Fibroblast of lung (primary cell): ENCODE measurements at regions not wholly inside any gene's neighbourhood (a gene's known extent, or its start where the extent isn't known, plus 50 kb on each side); places are given as distances from the start of the nearest gene placed in this dataset.
A peak's percentile ranks its signal among the peaks of the same experiment; 100 is the strongest.

Experiments used
- DNase-seq, 2 donors: peaks; one replicate each; pipeline versions ENCODE4 v3.0.0 to v3.0.0-alpha.2; 2010; ENCODE audit warnings: low read depth in 2 of 2
- H2AFZ ChIP-seq: 2 replicates; pipeline ENCODE4 v1.5.1; 2012; ENCODE audit warnings: low read length, control low read depth, inconsistent platforms
- H3K27ac ChIP-seq: 2 replicates; pipeline ENCODE4 v1.5.1; 2011; ENCODE audit warnings: low read length, control low read depth; ENCODE audit not compliant: insufficient read depth
- H3K27me3 ChIP-seq: 2 replicates; pipeline ENCODE4 v1.5.1; 2011; ENCODE audit warnings: mild to moderate bottlenecking, low read length; ENCODE audit not compliant: control insufficient read depth, insufficient read depth
- H3K36me3 ChIP-seq: 2 replicates; pipeline ENCODE4 v1.5.1; 2011; ENCODE audit warnings: low read length; ENCODE audit not compliant: control insufficient read depth, insufficient read depth
- H3K4me1 ChIP-seq: 2 replicates; pipeline ENCODE4 v1.5.1; 2011; ENCODE audit warnings: low read length; ENCODE audit not compliant: control insufficient read depth, insufficient read depth; ENCODE audit errors: extremely low read depth
- H3K4me2 ChIP-seq: 2 replicates; pipeline ENCODE4 v1.5.1; 2011; ENCODE audit warnings: low read length, control low read depth; ENCODE audit not compliant: insufficient read depth; ENCODE audit errors: extremely low read depth
- H3K4me3 ChIP-seq, 4 experiments: fragments of 200-600 bp in 1 of 4; sonication (generic) in 1 of 4; replicated peaks in 1 of 4; 2 replicates each; pipeline ENCODE4 v1.5.1; 2011 to 2016; ENCODE audit warnings: low read length in 4 of 4, low read depth in 3 of 4, mild to moderate bottlenecking in 3 of 4, control low read depth in 2 of 4, inconsistent platforms in 1 of 4, mixed read lengths in 1 of 4; ENCODE audit not compliant: insufficient read depth in 1 of 4; ENCODE audit errors: control extremely low read depth in 1 of 4
- H3K79me2 ChIP-seq: 2 replicates; pipeline ENCODE4 v1.5.1; 2012; ENCODE audit warnings: mild to moderate bottlenecking, low read length, inconsistent platforms; ENCODE audit not compliant: control insufficient read depth, insufficient read depth
- H3K9ac ChIP-seq: 2 replicates; pipeline ENCODE4 v1.5.1; 2011; ENCODE audit warnings: mild to moderate bottlenecking, low read length, control low read depth; ENCODE audit not compliant: insufficient read depth
- H3K9me3 ChIP-seq: 2 replicates; pipeline ENCODE4 v1.5.1; 2012; ENCODE audit warnings: low read depth, low read length; ENCODE audit not compliant: control insufficient read depth, insufficient read depth
- H4K20me1 ChIP-seq: 2 replicates; pipeline ENCODE4 v1.5.1; 2011; ENCODE audit warnings: low read length; ENCODE audit not compliant: control insufficient read depth, insufficient read depth; ENCODE audit errors: extremely low read depth
- EZH2 ChIP-seq: IDR thresholded peaks from 2 replicates; pipeline ENCODE4 v1.5.1; 2012; ENCODE audit warnings: low read length, control low read depth, mild to moderate bottlenecking; ENCODE audit errors: missing control alignments
- TF ChIP-seq, protein P1 (sequence below), 2 donors: IDR thresholded peaks in 1 of 2; conservative IDR thresholded peaks in 1 of 2; 1 replicate in 1 of 2; 2 replicates in 1 of 2; pipeline ENCODE4 v1.5.1; 2011 to 2012; ENCODE audit warnings: low read length in 2 of 2, control low read depth in 1 of 2, inconsistent platforms in 1 of 2, low read depth in 1 of 2, mild to moderate bottlenecking in 1 of 2

DNA sequence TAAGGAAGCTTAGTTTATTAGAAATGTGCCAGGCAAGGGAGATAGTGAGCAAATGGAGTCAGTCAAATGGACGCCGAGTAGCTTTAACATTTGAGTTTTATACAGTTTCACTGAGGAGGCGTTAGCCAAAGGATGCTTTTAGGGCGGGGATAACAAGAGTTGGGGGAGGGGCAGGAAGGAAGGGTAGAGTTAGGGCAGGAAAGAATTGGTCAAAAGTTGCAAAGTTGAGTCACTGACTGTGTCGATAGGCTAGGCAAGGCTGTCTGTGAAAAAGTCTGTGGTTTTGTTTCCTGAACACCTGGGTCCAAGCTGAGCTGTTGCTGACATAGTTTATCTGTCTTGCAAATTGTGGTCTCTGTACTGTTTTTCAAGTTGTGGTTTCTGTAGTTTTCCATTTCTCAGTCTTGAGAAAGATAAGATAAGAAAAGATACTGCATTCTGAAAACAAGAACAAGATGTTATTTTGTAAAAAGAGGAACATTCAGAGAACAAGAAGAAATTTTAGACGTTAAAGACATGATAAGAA lies 62.6 kb upstream of the RESF1 start:
- Histone ChIP-seq H2AFZ (no peak overlapping the region), H3K4me1 (no peaks in the 10 kb centered on the region), H3K9me3 (no peaks in the 10 kb centered on the region), H4K20me1 (no peaks in the 10 kb centered on the region), H3K79me2 (no peaks in the 10 kb centered on the region), H3K36me3 (no peaks in the 10 kb centered on the region), H3K27ac (no peak overlapping the region), H3K4me3 (no peak overlapping the region), H3K27me3 (no peaks in the 10 kb centered on the region), H3K9ac (no peak overlapping the region), H3K4me2 (no peak overlapping the region)
- no peak for TF ChIP-seq EZH2
- TF ChIP-seq, protein P1, sequence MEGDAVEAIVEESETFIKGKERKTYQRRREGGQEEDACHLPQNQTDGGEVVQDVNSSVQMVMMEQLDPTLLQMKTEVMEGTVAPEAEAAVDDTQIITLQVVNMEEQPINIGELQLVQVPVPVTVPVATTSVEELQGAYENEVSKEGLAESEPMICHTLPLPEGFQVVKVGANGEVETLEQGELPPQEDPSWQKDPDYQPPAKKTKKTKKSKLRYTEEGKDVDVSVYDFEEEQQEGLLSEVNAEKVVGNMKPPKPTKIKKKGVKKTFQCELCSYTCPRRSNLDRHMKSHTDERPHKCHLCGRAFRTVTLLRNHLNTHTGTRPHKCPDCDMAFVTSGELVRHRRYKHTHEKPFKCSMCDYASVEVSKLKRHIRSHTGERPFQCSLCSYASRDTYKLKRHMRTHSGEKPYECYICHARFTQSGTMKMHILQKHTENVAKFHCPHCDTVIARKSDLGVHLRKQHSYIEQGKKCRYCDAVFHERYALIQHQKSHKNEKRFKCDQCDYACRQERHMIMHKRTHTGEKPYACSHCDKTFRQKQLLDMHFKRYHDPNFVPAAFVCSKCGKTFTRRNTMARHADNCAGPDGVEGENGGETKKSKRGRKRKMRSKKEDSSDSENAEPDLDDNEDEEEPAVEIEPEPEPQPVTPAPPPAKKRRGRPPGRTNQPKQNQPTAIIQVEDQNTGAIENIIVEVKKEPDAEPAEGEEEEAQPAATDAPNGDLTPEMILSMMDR (conservative IDR thresholded peaks at IDR 0.05 in 1 of 2, IDR thresholded peaks at IDR 0.05 in 1 of 2; ENCODE audit: low read depth in 1 of 2, low read length in 2 of 2): no peak
- DNase-seq: peak; percentile 68 to 96

DNA sequence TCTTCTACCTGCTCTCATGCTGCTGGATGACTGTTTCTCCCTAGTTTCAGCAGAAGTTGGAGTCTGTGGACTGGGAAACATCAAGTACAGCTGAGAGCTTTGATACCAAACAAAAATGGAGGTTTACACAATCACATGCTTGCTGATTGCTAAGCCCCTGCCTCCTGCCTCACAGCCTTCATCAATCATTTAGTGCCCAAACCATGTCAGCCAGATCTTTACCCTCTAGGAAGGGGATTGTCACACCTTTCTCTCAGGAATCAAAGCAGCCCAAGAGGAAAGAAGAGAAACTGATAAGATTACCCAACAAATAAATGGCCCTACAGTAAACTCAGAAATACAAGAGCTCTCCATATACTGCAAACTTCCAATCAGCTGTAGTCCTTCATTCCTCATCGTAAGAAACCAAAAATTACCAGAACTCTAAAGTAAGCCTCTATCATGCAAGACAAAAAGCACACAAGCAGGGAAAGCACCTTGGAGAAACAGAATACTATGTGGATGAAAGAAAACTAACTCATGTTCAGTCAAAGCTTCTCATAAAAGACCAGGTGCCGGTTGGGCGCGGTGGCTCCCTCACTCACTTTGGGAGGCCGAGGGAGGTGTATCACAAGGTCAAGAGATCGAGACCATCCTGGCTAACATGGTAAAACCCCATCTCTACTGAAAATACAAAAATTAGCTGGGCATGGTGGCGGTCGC lies 63.6 kb upstream of the RESF1 start:
- H3K4me3 ChIP-seq: no peak overlapping the region
- TF ChIP-seq, protein P1 (conservative IDR thresholded peaks at IDR 0.05 in 1 of 2, IDR thresholded peaks at IDR 0.05 in 1 of 2; ENCODE audit: low read depth in 1 of 2, low read length in 2 of 2): no peak
- no peak for TF ChIP-seq EZH2
- no peak overlapping the region for H2AFZ ChIP-seq
- no peak for DNase-seq
- H3K27me3 ChIP-seq: no peaks in the 10 kb centered on the region
- H3K36me3 ChIP-seq: no peaks in the 10 kb centered on the region
- H3K4me2 ChIP-seq: no peak overlapping the region
- no peak overlapping the region for H3K9ac ChIP-seq
- no peaks in the 10 kb centered on the region for H4K20me1 ChIP-seq
- no peak overlapping the region for H3K27ac ChIP-seq
- H3K9me3 ChIP-seq: no peaks in the 10 kb centered on the region
- no peaks in the 10 kb centered on the region for H3K79me2 ChIP-seq
- no peaks in the 10 kb centered on the region for H3K4me1 ChIP-seq

DNA sequence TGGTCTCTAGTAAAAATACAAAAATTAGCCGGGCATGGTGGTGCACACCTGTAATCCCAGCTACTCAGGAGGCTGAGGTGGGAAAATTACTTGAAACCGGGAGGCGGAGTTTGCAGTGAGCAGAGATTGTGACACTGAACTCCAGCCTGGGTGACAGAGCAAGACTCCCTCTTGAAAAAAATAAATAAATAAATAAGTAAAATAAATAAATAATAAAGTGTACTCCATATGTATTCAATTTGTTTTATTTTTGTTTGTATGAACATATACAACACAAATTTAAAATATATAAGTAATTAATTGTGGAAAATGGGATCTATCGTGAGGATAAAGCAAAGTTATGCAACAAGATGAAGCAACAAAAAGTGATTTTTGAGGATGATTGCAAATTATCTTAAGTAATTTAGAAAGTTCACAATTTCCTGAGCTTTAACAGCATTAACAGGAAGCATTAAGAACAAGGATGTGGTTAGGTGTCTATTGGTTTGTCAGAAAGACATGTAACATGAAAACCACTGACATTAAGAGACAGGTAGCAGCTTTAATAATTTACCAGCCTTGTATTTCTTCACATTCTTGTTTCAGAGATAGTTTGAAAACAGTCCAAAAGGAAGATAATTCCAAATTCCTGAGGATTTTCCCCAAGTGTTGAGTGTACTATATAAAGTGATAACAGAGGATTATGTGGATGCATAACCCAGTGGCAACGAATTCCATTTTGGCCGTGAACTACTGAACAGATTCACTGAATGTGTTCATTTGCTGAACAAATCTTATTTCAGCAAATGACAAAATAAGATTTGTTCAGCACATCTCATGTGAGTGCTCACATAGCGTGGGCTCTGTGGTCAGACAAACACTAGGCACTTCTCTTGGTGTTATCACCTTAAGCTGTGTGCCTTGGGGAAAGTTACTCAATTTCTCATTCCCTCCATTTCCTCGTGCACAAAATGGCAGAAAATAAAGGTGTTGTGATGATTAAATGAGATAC lies 68.6 kb upstream of the RESF1 start:
- no peak overlapping the region for H3K4me2 ChIP-seq
- H3K79me2 ChIP-seq: no peaks in the 10 kb centered on the region
- H3K27me3 ChIP-seq: no peaks in the 10 kb centered on the region
- DNase-seq: peak in 1 of 2 donors; percentile 20
- no peak for TF ChIP-seq EZH2
- TF ChIP-seq, protein P1 (conservative IDR thresholded peaks at IDR 0.05 in 1 of 2, IDR thresholded peaks at IDR 0.05 in 1 of 2; ENCODE audit: low read depth in 1 of 2, low read length in 2 of 2): no peak
- H3K36me3 ChIP-seq: no peaks in the 10 kb centered on the region
- no peak overlapping the region for H2AFZ ChIP-seq
- no peak overlapping the region for H3K4me3 ChIP-seq
- H3K4me1 ChIP-seq: no peaks in the 10 kb centered on the region
- H3K9me3 ChIP-seq: no peaks in the 10 kb centered on the region
- no peaks in the 10 kb centered on the region for H4K20me1 ChIP-seq
- no peak overlapping the region for H3K27ac ChIP-seq
- no peak overlapping the region for H3K9ac ChIP-seq
